Smooth muscle cell (in vitro differentiated cells): ENCODE measurements at regions not wholly inside any gene's neighbourhood (a gene's known extent, or its start where the extent isn't known, plus 50 kb on each side); places are given as distances from the start of the nearest gene placed in this dataset.
A peak's percentile ranks its signal among the peaks of the same experiment; 100 is the strongest.

Source experiments
- DNase-seq: peaks from one replicate; lab custom pipeline; 2025; ENCODE audit not compliant: unreplicated experiment; lab: John Stamatoyannopoulos, UW
- H2AFZ ChIP-seq: fragments of 200-600 bp; sonication (generic); 2 replicates; pipeline ENCODE4 v1.6.0; 2016; ENCODE audit warnings: antibody characterized with exemption, low read depth, mild to moderate bottlenecking
- H3F3A ChIP-seq: fragments of 200-600 bp; sonication (generic); 2 replicates; pipeline ENCODE4 v1.6.0; 2017; ENCODE audit warnings: antibody characterized with exemption, low read depth
- H3K27ac ChIP-seq: fragments of 200-600 bp; sonication (generic); 2 replicates; pipeline ENCODE4 v1.5.1; 2016; ENCODE audit warnings: low read depth, mild to moderate bottlenecking
- H3K27me3 ChIP-seq: fragments of 200-600 bp; sonication (generic); 2 replicates; pipeline ENCODE4 v1.6.1; 2016; ENCODE audit warnings: low read depth, mild to moderate bottlenecking
- H3K36me3 ChIP-seq: fragments of 200-600 bp; sonication (generic); 2 replicates; pipeline ENCODE4 v1.5.1; 2016; ENCODE audit warnings: low read depth
- H3K4me1 ChIP-seq: fragments of 200-600 bp; sonication (generic); 2 replicates; pipeline ENCODE4 v1.5.1; 2016; ENCODE audit warnings: low read depth
- H3K4me2 ChIP-seq: fragments of 200-600 bp; sonication (generic); 2 replicates; pipeline ENCODE4 v1.6.0; 2016; ENCODE audit warnings: mild to moderate bottlenecking
- H3K4me3 ChIP-seq: fragments of 200-600 bp; sonication (generic); 2 replicates; pipeline ENCODE4 v1.5.1; 2016; ENCODE audit warnings: mild to moderate bottlenecking
- H3K79me2 ChIP-seq: fragments of 200-600 bp; sonication (generic); 2 replicates; pipeline ENCODE4 v1.6.0; 2016; ENCODE audit warnings: low read depth, mild to moderate bottlenecking
- H3K9ac ChIP-seq: fragments of 200-600 bp; sonication (generic); 2 replicates; pipeline ENCODE4 v1.6.0; 2016; ENCODE audit warnings: low read depth
- H3K9me3 ChIP-seq: fragments of 200-600 bp; sonication (generic); replicated peaks from 2 replicates; pipeline ENCODE4 v1.5.1; 2016; ENCODE audit warnings: low read depth
- H4K20me1 ChIP-seq: fragments of 200-600 bp; sonication (generic); 2 replicates; pipeline ENCODE4 v1.6.0; 2016; ENCODE audit warnings: low read depth
- WGBS: methylation state at CpG from one replicate; pipeline ENCODE4 v1.1.7; 2016; ENCODE audit warnings: low lambda C conversion rate; 5-methylcytosine and 5-hydroxymethylcytosine counted together
- TF ChIP-seq, protein P1 (sequence below): fragments of 200-600 bp; sonication (generic); IDR thresholded peaks from 2 replicates; pipeline ENCODE4 v1.5.1; 2017; ENCODE audit warnings: borderline replicate concordance, mild to moderate bottlenecking, antibody characterized with exemption; ENCODE audit not compliant: insufficient read depth, poor library complexity, severe bottlenecking

DNA sequence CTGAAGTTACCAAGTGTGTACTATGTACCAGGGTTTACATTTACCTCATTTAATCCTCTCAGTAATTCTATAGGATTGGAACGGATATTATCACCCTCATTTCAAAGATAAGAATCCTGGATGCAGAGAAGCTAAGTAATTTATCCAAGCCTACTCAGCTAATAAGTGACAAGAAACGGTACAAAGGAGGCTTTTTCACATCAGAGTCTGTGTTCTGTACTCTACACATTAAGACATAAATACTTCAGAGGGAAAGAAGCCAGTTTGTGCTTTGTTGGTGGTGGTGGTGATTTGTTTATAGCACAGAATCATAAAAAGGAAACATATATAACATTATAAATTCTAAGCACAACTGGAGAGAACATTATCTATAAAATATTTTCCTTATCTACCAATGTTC is 88.3 kb upstream of the HMGCLL1 start:
- H3K36me3 ChIP-seq = no peaks in the 10 kb centered on the region
- peak overlapping the region; percentile 69 for H3K4me2 ChIP-seq
- WGBS = 14% methylated on average over 2 of the region's 2 CpGs
- no peaks in the 10 kb centered on the region for H3K27me3 ChIP-seq
- H3K9ac ChIP-seq = no peak overlapping the region
- no peak overlapping the region for H3K27ac ChIP-seq
- no peaks in the 10 kb centered on the region for H3K9me3 ChIP-seq
- peaks cover 6% of the 10 kb centered on the region for H3K4me1 ChIP-seq
- no peaks in the 10 kb centered on the region for H3K79me2 ChIP-seq
- no peak overlapping the region for H3K4me3 ChIP-seq
- DNase-seq = no peak
- H4K20me1 ChIP-seq = no peaks in the 10 kb centered on the region
- TF ChIP-seq, protein P1, sequence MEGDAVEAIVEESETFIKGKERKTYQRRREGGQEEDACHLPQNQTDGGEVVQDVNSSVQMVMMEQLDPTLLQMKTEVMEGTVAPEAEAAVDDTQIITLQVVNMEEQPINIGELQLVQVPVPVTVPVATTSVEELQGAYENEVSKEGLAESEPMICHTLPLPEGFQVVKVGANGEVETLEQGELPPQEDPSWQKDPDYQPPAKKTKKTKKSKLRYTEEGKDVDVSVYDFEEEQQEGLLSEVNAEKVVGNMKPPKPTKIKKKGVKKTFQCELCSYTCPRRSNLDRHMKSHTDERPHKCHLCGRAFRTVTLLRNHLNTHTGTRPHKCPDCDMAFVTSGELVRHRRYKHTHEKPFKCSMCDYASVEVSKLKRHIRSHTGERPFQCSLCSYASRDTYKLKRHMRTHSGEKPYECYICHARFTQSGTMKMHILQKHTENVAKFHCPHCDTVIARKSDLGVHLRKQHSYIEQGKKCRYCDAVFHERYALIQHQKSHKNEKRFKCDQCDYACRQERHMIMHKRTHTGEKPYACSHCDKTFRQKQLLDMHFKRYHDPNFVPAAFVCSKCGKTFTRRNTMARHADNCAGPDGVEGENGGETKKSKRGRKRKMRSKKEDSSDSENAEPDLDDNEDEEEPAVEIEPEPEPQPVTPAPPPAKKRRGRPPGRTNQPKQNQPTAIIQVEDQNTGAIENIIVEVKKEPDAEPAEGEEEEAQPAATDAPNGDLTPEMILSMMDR = no peak
- H2AFZ ChIP-seq = no peak overlapping the region
- H3F3A ChIP-seq = peaks cover 22% of the 10 kb centered on the region

DNA sequence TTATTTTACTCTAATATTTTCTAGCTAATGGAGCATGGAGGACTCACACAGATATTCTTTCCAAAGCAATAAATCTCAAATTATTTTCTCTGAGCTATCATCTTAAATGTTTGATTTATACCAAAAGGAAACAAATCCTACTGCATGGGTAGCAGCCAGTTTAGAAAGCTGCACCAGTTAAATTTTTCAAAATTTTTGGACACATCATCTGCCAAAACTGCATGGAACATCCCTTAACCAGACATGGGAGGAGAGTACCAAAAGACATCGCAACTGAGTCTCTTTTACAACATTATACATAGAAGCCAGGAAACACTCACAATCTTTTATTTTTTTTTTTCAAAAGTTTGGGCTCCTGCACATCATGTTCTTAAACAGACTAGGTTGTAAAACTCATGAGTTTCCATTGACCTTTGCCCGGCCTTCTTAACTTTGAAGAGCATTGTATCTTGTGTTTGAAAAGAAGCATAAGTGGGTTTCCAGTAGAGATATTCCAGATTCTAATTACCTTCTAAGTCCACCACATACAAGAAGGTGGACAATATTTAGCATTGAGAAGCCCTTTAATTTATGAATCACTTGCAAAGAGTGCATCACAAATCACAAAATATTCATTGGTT is 87.7 kb upstream of the HMGCLL1 start:
- Histone ChIP-seq H3K27ac (no peak overlapping the region), H3K4me1 (peaks cover 6% of the 10 kb centered on the region), H2AFZ (no peak overlapping the region), H3K79me2 (no peaks in the 10 kb centered on the region), H3K4me3 (no peak overlapping the region), H3K9ac (no peak overlapping the region), H3K36me3 (no peaks in the 10 kb centered on the region), H3K4me2 (no peak overlapping the region), H3K27me3 (no peaks in the 10 kb centered on the region), H3F3A (peaks cover 22% of the 10 kb centered on the region), H3K9me3 (no peaks in the 10 kb centered on the region), H4K20me1 (no peaks in the 10 kb centered on the region)
- TF ChIP-seq, protein P1 = no peak
- no peak for DNase-seq
- WGBS = 38% methylated on average over 2 of the region's 2 CpGs

DNA sequence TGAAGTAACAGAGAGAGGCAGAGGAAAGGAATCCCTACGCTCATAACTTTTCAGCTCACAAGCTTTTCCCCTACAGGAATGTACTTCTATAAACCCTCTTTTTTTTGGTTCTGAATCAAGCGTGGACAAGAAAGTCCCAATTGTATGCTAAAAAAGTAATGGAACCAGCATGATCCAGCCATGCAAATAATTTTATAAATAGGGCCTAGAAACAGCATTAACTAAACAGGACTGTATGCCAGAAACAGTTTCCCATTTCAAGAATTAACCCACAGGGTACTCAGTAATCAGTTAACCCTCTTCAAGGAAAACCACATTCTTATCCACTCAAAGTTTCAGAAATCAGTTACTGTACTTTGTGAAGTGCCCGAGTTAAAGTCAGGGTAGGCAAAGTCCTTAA is 87.0 kb upstream of the HMGCLL1 start:
- no peak overlapping the region for H3K4me3 ChIP-seq
- no peaks in the 10 kb centered on the region for H4K20me1 ChIP-seq
- H3K27me3 ChIP-seq = no peaks in the 10 kb centered on the region
- H3K4me2 ChIP-seq = no peak overlapping the region
- no peaks in the 10 kb centered on the region for H3K36me3 ChIP-seq
- peaks cover 22% of the 10 kb centered on the region for H3F3A ChIP-seq
- H3K79me2 ChIP-seq = no peaks in the 10 kb centered on the region
- TF ChIP-seq, protein P1 = no peak
- peaks cover 6% of the 10 kb centered on the region for H3K4me1 ChIP-seq
- DNase-seq = no peak
- peak overlapping the region; percentile 34 for H2AFZ ChIP-seq
- no peaks in the 10 kb centered on the region for H3K9me3 ChIP-seq
- WGBS = 59% methylated on average over 3 of the region's 3 CpGs
- no peak overlapping the region for H3K9ac ChIP-seq
- H3K27ac ChIP-seq = no peak overlapping the region
